NCI-H2081 (cell line): ENCODE measurements at regions not wholly inside any gene's neighbourhood (a gene's known extent, or its start where the extent isn't known, plus 50 kb on each side); places are given as distances from the start of the nearest gene placed in this dataset.
A peak's percentile ranks its signal among the peaks of the same experiment; 100 is the strongest.
"Not testable (repeated sequence)": the region's sequence is repeated elsewhere in the genome, so short reads cannot be mapped to it uniquely, and the experiment has no call there.

Experiments used
- DNase-seq, 2 experiments: peaks; one replicate each; lab custom pipeline; 2025; lab: John Stamatoyannopoulos, UW

DNA sequence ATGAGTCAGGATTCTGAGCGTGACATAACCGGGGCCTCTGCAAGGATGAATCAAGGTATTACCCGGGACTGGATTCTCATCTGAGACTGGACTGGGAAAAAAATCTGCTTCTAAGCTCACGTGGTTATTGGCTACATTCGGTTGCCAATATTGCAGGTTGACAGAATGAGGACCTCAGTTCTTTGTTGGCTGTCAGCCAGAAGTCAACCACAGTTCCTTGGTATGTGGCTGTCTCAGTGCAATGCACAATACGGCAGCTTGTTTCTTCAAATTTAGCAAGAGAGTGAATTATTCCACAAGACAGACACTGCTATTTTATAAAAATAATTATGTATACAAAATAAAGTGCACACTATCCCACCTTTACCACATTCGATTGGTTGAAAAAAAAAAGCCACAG lies 424.2 kb downstream of the KLHL4 start:
- no peak for DNase-seq

DNA sequence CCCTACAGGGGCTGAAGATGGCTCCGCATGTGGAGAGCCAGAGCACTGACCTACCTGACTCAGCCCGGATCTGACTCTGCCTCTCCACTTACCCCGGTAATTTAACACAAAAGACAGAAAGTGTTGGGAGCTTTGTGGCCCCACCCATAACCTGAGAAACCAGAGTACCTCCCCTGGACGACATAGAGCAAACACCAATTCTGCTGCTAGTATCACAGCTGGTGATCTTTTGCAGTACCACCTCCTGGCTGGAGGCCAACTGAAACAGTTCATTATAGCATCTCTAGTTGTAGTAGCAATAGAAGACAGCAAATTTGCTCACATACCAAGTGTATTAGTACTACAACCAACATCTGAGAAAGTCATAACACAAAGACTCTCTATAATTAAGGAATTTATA lies 443.9 kb downstream of the KLHL4 start:
- DNase-seq: peak; percentile 69 to 87

DNA sequence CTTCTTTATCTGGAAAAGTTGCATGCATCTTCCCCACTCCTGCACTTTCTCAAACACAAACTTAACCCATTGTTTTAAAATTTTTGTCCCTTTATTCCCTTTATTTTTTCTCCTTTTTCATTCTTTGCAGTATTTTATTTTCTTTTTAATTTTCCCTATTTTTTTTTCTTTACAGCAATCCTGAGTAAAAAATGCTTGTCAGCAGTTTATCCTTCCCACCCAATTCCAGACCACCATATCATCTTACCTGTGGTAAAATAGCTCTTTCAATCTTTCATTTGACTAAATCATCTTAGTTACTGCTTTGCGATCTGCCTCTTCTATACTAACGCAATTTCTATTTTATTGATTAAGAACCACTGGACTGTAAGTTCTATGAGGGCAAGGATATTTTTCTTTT lies 450.5 kb downstream of the KLHL4 start:
- no peak for DNase-seq

DNA sequence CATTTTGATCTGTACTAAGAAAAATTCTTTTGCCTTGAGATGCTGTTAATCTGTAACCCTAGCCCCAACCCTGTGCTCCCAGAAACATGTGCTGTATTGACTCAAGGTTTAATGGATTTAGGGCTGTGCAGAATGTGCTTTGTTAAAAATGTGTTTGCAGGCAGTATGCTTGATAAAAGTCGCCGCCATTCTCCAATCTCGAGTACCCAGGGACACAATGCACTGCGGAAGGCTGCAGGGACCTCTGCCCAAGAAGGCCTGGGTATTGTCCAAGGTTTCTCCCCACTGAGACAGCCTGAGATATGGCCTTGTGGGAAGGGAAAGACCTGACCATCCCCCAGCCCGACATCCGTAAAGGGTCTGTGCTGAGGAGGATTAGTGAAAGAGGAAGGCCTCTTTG lies 454.5 kb downstream of the KLHL4 start:
- DNase-seq: not testable (repeated sequence)

DNA sequence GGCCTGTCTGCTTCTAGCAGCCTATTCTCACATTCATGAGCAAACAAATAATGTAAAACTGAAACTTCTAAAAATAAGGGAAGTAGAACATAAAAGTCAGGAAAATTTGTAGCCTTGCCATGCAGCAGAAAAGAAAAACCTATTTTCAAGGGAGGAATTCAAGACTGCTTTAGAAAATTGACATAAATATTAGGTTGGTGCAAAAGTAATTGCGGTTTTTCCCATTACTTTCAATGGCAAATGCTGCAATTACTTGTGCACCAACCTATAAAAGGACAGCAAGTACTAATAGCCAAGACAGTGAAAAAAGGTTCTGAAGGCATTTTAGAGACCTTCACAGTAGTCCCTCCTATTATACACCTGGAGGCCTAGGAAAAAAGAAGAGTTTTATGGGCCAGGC lies 457.8 kb downstream of the KLHL4 start:
- DNase-seq: no peak

DNA sequence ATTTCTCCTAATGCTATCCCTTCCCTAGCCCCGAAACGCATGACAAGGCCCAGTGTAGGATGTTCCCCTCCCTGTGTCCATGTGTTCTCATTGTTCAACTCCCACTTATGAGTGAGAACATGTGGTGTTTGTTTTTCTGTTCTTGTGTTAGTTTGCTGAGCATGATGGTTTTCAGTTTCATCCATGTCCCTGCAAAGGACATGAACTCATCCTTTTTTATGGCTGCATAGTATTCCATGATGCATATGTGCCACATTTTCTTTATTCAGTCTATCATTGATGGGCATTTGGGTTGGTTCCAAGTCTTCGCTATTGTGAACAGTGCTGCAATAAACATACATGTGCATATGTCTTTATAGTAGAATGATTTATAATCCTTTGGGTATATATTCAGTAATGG lies 490.3 kb downstream of the KLHL4 start:
- DNase-seq: not testable (repeated sequence)

DNA sequence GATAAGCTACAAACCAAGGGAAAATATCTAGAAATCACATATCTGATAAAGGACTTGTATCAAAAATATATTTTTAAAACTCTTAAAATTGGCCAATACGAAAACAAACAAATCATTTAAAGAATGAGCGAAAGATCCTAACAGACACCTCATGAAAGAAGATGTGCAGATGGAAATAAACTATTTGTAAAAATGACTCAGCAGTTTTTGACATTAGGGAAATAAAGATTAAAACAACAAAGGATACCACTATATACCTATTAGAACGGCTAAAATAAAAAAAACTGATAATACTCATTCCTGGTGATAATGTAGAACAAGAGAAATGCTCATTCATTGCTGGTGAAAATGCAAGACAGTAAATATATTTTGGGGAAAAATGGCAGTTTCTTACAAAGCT lies 506.4 kb downstream of the KLHL4 start:
- no peak for DNase-seq

DNA sequence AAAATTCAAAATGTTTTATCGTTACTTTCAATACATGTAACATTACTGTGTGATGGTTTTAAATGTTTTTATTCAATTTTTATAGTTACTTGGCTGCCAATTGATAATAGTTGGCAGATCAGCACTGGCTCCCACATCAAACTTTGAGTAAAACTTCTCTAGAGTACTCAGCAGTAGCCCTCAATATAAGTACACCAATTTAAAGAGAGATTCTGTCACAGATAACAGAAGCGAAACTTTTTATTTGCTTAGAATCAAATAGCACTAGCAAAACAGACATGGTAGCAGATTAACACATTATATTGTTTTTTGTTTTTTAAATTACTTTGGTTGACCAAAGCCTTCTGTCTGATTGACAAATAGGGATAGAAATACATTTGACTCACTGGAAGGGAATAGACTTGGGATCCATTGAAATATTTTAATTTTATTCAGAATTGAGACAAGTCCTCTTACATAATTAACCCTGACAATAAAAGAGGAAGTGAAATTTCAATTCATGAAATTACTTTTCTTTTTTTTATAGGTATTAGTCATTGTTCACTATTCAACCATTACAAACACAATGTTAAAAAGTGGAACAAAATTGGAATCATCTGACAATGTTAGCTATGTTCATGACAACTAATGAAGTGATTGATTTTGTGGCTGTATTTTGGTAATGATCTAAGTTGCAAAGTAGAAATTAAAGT lies 554.9 kb downstream of the KLHL4 start:
- no peak for DNase-seq

DNA sequence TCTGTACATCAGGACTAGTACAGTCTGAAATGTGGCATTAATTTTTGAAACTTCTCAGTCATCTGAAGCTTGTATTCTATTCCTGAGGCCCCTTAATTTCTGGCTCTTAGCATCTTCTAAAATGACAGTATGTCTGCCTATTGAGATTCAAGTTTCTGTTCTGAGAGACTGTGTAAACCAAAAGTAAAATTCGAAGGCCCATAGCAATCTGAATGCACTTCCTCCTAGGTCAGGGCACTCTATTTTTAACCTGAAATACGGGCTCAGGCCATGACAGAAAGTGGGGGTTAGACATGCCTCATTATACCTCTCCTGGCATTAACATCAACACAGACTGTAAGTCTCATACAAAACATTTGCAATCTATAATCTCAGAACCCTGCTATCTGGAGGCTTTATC lies 584.4 kb downstream of the KLHL4 start:
- DNase-seq: no peak

DNA sequence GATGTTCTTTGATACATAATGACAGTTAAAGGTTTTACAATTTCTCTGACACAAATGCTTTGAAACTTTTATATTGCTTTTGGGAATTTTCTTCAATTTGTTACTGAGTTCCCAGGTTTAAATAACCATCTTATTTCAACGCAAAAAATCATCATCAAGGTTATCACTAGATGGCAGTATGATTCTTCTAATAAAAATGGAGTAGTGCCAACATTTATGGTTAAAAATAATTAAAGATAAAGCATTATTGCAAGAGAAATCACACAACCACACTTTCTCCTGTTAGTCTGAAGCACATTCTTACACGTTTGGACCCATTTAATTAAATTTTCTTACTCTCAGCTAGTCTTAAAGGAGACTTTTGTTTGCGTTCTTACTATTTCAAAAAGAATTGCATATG lies 611.3 kb upstream of the CPXCR1 start:
- DNase-seq: peak in 1 of 2 experiments; percentile 32

DNA sequence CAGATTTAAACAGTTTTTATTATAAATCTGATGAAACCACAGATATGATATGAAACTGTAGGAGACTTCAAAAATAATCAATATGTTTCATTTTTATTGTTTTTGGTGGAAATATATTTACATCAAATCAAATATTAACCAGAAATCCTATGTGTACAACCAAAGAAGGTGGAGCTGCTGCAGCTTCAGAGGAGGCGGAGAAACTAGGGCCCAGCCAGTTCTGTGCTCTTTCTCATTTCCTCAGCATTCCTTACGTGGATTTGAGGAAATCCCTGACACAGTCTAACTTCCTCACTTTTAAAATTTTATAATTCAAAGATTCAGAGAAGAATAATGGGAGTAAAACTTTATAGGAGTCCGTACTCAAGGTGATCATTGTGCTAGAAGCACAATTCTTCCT lies 610.7 kb upstream of the CPXCR1 start:
- DNase-seq: no peak

DNA sequence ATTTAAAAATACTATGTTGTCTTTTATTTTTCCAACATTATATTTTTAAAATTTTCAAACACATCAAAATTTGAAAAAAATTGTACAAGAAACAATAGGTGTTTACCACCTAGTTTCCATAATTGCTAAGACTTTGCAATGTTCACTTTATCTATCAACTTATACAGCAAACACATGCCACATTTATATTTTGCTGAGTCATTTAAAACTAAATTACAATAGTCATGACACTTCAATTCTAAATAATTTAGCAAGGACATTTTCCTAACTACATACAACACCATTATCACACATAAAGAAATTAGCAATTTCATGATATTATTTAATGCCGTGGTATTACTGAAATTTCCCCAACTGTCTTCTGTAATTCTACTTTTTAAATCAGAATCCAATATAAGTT lies 600.4 kb upstream of the CPXCR1 start:
- no peak for DNase-seq

DNA sequence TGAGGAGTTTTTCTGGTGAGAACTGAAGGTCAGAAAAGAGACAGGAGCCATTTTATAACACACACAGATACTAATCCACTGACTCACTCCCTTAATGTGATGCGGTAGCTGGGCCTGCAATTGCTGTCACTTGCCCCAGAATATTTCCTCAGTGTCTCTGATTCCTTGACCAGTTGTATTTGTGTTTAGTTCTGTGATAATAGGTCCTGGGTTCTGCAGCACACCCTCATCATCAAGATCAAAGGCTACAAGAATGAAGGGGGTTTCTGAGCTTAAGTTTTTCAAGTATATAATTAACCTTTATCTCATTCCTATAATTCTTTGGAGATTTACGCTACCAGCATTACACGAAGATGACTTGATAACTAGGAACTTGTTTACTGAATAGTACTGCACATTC lies 576.5 kb upstream of the CPXCR1 start:
- DNase-seq: no peak

DNA sequence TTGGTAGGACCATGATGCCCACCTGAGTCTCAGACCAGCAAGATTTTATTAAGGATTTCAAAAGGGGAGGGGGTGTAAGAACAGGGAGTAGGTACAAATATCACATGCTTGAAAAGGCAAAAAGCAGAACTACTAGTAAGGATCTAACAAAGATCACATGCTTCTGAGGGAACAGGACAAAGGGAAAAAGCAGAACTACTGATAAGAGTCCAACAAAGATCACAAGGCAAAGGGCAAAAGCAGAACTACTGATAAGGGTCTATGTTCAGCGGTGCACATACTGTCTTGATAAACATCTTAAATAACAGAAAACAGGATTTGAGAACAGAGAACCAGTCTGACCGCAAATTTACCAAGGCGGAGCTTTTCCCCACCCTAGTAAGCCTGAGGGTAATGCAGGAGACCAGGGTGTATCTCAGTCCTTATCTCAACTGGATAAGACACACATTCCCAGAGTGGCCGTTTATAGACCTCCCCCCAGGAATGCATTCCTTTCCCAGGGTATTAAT lies 573.0 kb upstream of the CPXCR1 start:
- not testable (repeated sequence) for DNase-seq

DNA sequence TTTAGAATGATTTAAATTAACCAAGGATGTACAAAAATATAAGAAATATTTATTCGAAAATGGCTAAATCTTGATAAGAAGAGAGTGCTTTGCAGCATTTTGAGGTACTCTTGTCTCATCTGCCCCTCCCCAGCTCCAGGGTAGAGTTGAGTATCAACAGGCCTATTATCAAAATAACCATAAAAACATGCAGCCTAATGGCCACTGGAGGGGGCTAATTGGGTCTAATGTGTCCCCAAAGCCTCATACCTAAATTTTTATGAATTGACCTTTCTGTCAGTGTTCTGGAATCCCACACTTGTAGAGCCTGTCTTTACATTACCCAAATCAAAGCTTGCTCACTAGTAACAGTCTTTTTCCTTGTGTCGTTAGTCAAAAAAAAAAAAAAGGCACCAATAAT lies 544.9 kb upstream of the CPXCR1 start:
- no peak for DNase-seq

DNA sequence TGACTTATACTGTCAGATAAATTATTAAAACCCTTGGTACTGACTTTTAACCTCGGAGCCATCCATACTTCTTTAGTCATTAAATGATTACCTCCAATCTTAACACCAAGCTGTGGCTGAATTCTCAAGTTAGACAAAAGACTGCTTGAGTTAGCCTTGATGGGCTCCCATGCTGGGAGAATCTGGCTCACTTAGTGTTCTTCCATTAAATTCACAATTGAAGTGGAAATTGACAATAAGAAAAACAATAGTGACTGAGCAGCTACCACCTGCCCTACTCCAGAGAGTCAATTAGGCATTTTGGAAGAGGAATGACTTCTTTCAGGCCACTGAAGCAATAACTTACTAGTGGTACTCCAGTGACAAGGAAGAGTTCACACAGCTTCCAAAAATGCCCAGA lies 503.0 kb upstream of the CPXCR1 start:
- DNase-seq: no peak

DNA sequence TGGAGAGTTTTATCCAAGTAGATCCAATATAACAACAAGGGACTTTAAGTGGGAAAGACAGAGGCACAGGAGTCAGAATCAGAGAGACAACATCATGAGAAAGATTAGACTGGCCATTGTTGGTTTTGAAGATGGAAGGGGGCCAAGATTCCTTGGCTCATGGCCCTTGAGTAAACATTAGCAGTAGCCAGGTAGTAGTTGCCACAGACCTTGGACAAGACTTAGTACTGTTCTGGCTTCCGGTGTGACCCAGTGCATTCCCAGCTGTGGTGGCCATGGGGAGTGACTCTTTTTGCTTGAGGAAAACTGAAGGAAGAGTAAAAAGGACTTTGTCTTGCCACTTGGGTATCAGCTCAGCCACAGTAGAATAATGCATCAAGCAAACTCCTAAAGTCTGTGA lies 462.2 kb upstream of the CPXCR1 start:
- no peak for DNase-seq

DNA sequence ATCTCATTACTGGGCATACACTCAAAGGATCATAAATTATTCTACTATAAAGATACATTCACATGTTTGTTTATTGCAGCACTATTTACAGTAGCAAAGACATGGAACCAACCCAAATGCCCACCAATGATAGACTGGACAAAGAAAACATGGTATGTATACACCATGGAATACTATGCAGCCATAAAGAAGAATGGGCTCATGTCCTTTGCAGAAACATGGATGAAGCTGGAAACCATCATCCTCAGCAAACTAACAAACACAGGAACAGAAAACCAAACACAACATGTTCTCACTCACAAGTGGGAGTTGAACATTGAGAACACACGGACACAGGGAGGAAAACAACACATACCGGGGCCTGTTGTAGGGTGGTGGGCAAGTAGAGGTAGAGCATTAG lies 433.1 kb upstream of the CPXCR1 start:
- DNase-seq: not testable (repeated sequence)

DNA sequence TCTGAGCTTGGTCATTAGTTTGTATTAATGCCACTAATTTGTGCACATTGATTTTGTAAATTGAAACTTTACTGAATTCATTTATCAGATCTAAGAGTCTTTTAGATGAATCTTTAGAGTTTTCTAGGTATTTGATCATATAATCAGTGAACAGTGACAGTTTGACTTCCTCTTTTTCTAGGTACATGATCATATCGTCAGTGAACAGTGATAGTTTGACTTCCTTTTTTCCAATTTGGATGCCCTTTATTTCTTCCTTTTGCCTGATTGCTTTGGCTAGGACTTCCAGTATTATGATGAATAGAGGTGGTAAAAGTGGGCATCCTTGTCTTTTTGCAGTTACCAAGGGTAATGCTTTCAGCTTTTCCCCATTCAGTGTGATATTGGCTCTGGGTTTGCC lies 421.4 kb upstream of the CPXCR1 start:
- no peak for DNase-seq

DNA sequence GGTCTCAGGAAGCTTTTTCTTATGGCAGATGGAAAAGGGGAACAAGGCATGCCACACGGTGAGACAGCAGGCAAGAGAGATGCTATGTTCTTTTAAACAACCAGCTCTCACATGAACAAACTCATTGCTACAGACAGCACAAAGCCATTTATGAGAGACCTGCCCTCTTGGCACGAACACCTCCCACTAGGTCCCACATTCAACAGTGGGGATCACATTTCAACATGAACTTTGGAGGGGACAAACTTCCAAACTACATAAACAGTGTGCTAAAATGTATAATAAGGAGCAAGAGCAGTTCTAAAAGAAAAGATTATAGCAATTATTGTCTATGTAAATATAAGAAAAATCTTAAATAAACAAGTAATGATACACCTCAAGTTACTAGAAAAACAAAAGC lies 391.8 kb upstream of the CPXCR1 start:
- DNase-seq: no peak

DNA sequence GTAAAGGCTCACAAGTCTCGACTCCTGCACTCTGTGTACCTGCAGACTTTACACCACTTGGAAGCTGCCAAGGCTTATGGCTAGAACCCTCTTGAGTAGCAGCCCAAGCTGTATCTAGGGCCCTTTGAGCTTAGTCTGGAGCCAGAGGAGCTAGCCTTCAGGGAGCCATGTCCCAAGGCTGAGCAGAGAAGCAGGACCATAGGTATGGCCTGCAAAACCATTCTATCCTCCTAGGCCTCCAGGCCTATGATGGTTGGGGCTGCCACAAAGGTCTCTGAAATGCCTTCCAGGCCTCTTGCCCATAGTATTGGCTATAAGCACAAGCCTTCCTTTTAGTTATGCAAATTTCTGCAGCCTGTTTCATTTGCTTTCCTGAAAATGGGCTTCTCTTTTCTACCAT lies 380.7 kb upstream of the CPXCR1 start:
- DNase-seq: no peak

DNA sequence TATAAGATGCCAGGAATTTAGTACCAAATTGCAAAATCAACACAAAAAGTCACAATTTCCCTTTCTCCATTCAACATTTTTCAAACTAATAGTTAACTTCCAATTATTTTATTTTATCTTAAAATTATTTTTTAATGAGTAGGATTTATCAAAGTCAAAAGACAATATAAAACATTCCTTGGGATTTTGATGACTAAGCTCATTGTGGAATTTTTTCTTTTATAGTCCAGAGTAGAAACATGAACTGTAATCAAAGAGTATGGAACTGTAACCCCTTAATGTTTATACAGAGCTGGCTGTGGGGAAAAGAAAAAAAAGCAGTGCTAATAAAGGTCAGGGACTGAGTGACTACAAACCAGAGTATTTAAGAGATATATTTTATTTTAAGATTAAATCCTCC lies 368.6 kb upstream of the CPXCR1 start:
- no peak for DNase-seq

DNA sequence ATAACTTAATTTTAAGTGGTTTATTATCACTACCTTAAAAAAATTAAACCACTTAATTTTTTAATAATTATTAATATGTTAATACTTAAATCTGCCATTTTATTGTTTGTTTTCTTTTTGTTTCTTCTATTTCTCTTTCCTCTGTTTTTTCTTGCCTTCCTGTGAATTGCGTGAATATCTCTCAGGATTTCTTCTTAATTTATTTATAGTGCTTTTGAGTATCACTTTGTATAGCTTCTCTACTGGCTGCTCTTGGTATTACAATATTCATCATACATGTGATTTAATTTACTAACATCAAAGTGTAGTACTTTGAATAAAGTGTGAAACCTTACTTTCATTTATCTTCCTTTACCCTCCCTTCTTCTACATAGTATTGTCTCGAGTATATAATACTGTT lies 349.5 kb upstream of the CPXCR1 start:
- no peak for DNase-seq

DNA sequence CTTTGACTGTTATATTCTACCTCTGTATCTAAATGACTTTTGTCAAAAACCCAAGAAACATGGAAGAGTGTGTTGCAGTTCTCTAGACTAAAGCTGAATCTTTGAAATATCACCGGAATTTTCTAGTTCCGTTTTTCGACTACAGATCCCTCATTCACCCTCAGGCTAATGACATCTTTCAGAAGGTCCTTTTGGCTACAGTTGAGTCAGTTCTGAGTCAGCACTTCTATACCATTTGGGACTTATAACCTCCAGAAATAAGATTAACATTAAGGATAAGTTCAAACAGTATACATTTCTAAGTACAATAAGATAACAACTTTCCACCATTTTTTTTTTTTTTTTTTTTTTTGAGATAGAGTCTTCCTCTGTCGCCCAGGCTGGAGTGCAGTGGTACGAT lies 331.0 kb upstream of the CPXCR1 start:
- no peak for DNase-seq
